DND-41 (cell line): ENCODE measurements at regions not wholly inside any gene's neighbourhood (a gene's known extent, or its start where the extent isn't known, plus 50 kb on each side); places are given as distances from the start of the nearest gene placed in this dataset.

ENCODE experiments used
- ATAC-seq: fragments of 200-7000 bp; cut with Tn5 transposase; 3 replicates; pipeline ENCODE4 v1.9.1; 2021; ENCODE audit warnings: low read depth; ENCODE audit not compliant: insufficient read depth
- DNase-seq: peaks from one replicate; pipeline ENCODE4 v3.0.0-alpha.2; 2020
- H2AFZ ChIP-seq: 2 replicates; pipeline ENCODE4 v1.6.0; 2012; ENCODE audit warnings: low read depth, low read length
- H3K27ac ChIP-seq: 2 replicates; pipeline ENCODE4 v1.5.1; 2012; ENCODE audit warnings: low read length, inconsistent platforms
- H3K27me3 ChIP-seq: fragments of 200-600 bp; sonication (generic); 2 replicates; pipeline ENCODE4 v1.6.0; 2012; ENCODE audit warnings: low read length, mild to moderate bottlenecking, inconsistent platforms; ENCODE audit not compliant: insufficient read depth, poor library complexity
- H3K36me3 ChIP-seq: 2 replicates; pipeline ENCODE4 v1.5.1; 2012; ENCODE audit warnings: low read length, inconsistent platforms; ENCODE audit not compliant: insufficient read depth
- H3K4me1 ChIP-seq: 2 replicates; pipeline ENCODE4 v1.5.1; 2012; ENCODE audit warnings: mild to moderate bottlenecking, low read length; ENCODE audit not compliant: insufficient read depth
- H3K4me2 ChIP-seq: 2 replicates; pipeline ENCODE4 v1.6.0; 2012; ENCODE audit warnings: mild to moderate bottlenecking, moderate library complexity, low read length, inconsistent platforms; ENCODE audit not compliant: insufficient read depth
- H3K4me3 ChIP-seq, 2 experiments: fragments of 200-600 bp in 1 of 2; shearing (Covaris generic) in 1 of 2; 2 replicates each; pipeline ENCODE4 v1.5.1; 2012 to 2016; ENCODE audit warnings: inconsistent platforms in 2 of 2, low read length in 2 of 2, mild to moderate bottlenecking in 2 of 2, low read depth in 1 of 2, moderate library complexity in 1 of 2
- H3K79me2 ChIP-seq: 2 replicates; pipeline ENCODE4 v1.6.0; 2012; ENCODE audit warnings: low read length, inconsistent platforms; ENCODE audit not compliant: insufficient read depth
- H3K9ac ChIP-seq: 2 replicates; pipeline ENCODE4 v1.6.0; 2012; ENCODE audit warnings: low read depth, mild to moderate bottlenecking, inconsistent platforms, low read length, moderate library complexity
- H3K9me3 ChIP-seq: 2 replicates; pipeline ENCODE4 v1.5.1; 2012; ENCODE audit warnings: low read length, moderate library complexity, mild to moderate bottlenecking, inconsistent platforms; ENCODE audit not compliant: insufficient read depth, severe bottlenecking
- H4K20me1 ChIP-seq: 2 replicates; pipeline ENCODE4 v1.6.0; 2012; ENCODE audit warnings: low read length; ENCODE audit not compliant: insufficient read depth
- CTCF ChIP-seq: IDR thresholded peaks from 2 replicates; pipeline ENCODE4 v1.5.1; 2012; ENCODE audit warnings: borderline replicate concordance, low read length, moderate library complexity, mild to moderate bottlenecking; ENCODE audit not compliant: poor library complexity, severe bottlenecking; ENCODE audit errors: extremely low read depth
- EZH2 ChIP-seq: IDR thresholded peaks from 3 replicates; pipeline ENCODE4 v1.6.1; 2012; ENCODE audit warnings: borderline replicate concordance, low read depth, mild to moderate bottlenecking, moderate library complexity, low read length, inconsistent platforms; ENCODE audit not compliant: severe bottlenecking

DNA sequence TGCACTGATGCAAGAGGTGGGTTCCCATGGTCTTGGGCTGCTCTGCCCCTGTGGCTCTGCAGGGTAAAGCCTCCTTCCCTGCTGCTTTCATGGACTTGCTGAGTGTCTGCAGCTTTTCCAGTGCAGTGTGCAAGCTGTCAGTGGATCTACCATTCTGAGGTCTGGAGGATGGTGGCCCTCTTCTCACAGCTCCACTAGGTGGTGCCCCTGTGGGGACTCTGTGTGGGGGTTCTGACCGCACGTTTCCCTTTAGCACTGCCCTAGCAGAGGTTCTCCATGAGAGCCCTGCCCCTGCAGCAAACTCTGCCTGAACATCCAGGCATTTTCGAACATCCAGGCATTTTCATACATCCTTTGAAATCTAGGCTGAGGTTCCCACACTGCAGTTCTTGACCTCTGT lies 329.8 kb upstream of the NAALADL2 start:
- no peak for TF ChIP-seq EZH2
- no peak for TF ChIP-seq CTCF
- H3K4me3 ChIP-seq: no peak overlapping the region
- no peaks in the 10 kb centered on the region for H3K9me3 ChIP-seq
- H3K4me1 ChIP-seq: no peaks in the 10 kb centered on the region
- DNase-seq (no peak), ATAC-seq (no peak)
- no peak overlapping the region for H3K9ac ChIP-seq
- no peaks in the 10 kb centered on the region for H4K20me1 ChIP-seq
- no peaks in the 10 kb centered on the region for H3K79me2 ChIP-seq
- H3K27ac ChIP-seq: no peak overlapping the region
- H3K27me3 ChIP-seq: no peaks in the 10 kb centered on the region
- no peaks in the 10 kb centered on the region for H3K36me3 ChIP-seq
- no peak overlapping the region for H2AFZ ChIP-seq
- H3K4me2 ChIP-seq: no peak overlapping the region

DNA sequence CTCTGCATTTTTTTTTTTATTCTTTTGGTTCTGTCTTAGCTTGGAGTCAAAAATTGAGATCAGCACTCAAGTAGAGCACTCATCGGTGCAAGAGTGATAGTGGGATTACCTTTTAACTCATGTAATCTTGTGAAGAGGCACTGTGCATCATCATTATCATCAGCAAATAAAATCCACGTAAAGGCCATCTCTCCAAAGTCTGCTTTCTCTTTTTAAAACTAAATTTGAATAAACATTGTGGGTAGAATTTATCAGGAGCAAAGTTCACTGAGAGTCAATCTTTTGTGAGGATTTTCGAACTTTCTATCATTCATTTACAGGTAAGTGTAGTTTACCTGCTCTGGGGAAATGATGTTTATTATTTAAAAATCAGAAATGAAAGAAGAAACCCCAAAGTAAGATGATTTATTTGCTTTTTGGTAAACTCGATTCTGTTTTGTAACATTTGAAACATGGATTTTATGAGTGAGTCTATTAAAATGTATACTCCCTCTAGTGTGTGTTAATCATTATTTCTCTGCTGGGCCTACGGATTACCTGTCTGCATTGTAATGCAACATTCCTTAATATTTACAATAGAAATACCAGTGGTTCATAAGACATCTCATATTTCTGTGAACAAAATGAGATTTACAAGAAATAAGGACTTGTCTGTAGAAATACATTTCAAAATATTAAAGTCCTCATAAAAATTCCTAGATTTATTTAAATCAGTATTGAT lies 327.7 kb upstream of the NAALADL2 start:
- Histone ChIP-seq H3K36me3 (no peaks in the 10 kb centered on the region), H3K27ac (no peak overlapping the region), H3K9me3 (no peaks in the 10 kb centered on the region), H2AFZ (no peak overlapping the region), H3K4me2 (no peak overlapping the region), H3K4me1 (no peaks in the 10 kb centered on the region), H3K9ac (no peak overlapping the region), H4K20me1 (no peaks in the 10 kb centered on the region), H3K4me3 (no peak overlapping the region), H3K27me3 (no peaks in the 10 kb centered on the region), H3K79me2 (no peaks in the 10 kb centered on the region)
- DNase-seq: no peak
- no peak for ATAC-seq
- TF ChIP-seq CTCF: no peak
- no peak for TF ChIP-seq EZH2

- Histone ChIP-seq H3K9me3 (no peaks in the 10 kb centered on the region), H2AFZ (no peak overlapping the region), H3K4me1 (no peaks in the 10 kb centered on the region), H4K20me1 (no peaks in the 10 kb centered on the region), H3K79me2 (no peaks in the 10 kb centered on the region), H3K27ac (no peak overlapping the region), H3K9ac (no peak overlapping the region), H3K27me3 (no peaks in the 10 kb centered on the region), H3K4me2 (no peak overlapping the region), H3K36me3 (no peaks in the 10 kb centered on the region), H3K4me3 (no peak overlapping the region)
- TF ChIP-seq CTCF (no peak), EZH2 (no peak)
- no peak for ATAC-seq
- no peak for DNase-seq
Observed at GRCh38 chr3:174532216-174532615, 326.9 kb upstream of the NAALADL2 start.
